ENCODE measurements at regions not wholly inside any gene's neighbourhood (a gene's known extent, or its start where the extent isn't known, plus 50 kb on each side); places are given as distances from the start of the nearest gene placed in this dataset.
"Not testable (repeated sequence)": the region's sequence is repeated elsewhere in the genome, so short reads cannot be mapped to it uniquely, and the experiment has no call there.

- no peak for DNase-seq (ENCODE audit: low read depth)
These were observed 486.4 kb upstream of the KIF2B start for GRCh38 chr17:53336281-53336680.

DNA sequence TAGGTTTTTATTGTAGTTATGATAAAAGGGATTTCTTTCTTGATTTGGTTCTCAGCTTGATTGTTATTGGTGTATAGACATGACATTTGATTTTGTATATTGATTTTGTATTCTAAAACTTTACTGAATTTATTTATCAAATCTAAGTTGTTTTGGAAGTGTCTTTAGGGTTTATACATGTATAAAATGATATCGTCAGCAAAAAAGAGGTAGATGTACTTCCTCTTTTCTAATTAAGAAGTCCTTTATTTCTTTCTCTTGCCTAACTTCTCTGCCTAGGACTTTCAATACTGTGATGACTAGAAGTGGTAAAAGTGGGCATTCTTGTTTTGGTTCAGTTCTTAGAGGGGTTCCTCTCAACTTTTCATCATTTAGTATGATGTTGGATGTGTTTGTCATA is 487.3 kb upstream of the KIF2B start:
- no peak for DNase-seq (ENCODE audit: low read depth)

- DNase-seq (ENCODE audit: low read depth): no peak
These were observed 492.0 kb upstream of the KIF2B start for GRCh38 chr17:53330756-53331155.

DNA sequence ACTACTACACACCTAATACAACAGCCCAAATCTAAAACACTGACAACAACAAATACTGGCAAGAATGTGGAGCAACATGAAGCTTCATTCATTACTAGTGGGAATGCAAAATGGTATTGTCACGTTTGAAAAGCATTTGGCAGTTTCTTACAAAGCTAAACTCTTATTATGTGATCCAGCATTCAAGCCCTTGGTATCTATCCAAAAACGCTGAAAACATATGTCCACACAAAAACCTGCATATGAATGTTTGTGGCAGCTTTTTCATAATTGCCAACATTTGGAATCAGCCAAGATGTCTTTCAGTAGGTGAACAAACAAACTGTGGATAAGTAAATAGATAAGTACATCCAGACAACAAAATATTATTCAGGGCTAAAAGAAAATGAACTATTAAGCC is 501.1 kb upstream of the KIF2B start:
- DNase-seq (ENCODE audit: low read depth): no peak

DNA sequence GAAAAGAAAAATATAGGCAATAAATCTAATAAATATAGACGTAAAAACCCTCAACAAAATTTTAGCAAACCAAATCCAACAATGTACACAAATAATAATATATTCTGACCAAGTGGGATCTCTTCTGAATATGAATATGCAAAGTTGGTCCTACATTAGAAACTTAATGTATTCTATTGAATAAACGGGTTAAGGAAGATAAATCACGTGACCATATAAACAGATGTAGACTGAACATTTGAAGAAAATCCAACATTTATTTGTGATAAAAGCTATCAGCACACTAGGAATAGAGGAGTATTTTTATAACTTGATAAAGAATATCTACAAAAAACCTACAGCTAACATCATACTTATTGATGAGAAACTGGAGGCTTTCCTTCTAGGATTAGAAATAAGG is 502.8 kb upstream of the KIF2B start:
- no peak for DNase-seq (ENCODE audit: low read depth)

DNA sequence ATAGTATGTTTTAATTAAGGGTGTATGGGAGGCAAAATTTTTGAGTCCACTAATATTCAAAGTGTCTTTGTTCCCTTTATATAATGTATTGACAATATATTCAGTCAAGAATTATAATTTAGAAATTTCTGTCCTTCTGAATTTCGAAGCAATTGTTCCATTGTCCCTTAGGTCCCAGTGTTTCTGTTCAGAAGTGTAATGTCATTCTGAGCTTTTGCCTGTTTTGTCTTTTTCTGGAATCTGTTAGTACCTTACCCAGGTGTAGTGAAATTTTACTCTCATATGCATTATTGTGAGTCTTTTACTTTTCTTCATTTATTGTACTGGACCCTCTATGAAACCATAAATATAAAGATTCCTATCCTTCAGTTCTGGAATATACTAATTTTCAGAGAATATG is 505.7 kb upstream of the KIF2B start:
- no peak for DNase-seq (ENCODE audit: low read depth)

GRCh38 chr17:53316073-53316472 is 506.7 kb upstream of the KIF2B start:
- no peak for DNase-seq (ENCODE audit: low read depth)

DNA sequence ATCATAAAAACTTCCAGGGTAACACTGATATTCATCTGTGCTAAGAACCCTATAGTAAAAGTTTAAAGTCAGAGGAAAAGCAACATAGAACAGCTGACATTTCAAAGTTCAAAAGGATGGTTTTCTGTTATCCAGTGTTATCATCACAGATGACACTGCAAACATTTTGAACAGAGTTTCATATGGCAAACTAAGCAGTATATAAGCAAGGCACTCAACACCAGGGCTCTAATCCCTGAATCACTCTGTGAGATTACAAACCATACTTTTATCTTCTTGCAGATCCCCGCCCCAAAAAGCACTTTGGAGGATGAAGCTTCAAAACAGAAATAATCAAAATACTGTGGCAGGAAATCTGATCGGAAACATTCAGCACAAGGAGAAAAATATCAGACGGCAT is 508.2 kb upstream of the KIF2B start:
- DNase-seq (ENCODE audit: low read depth): no peak

- DNase-seq (ENCODE audit: low read depth): no peak
These were observed 509.0 kb upstream of the KIF2B start for GRCh38 chr17:53313746-53314145.

GRCh38 chr17:53278466-53278865 is 544.3 kb upstream of the KIF2B start:
- no peak for DNase-seq (ENCODE audit: low read depth)

DNA sequence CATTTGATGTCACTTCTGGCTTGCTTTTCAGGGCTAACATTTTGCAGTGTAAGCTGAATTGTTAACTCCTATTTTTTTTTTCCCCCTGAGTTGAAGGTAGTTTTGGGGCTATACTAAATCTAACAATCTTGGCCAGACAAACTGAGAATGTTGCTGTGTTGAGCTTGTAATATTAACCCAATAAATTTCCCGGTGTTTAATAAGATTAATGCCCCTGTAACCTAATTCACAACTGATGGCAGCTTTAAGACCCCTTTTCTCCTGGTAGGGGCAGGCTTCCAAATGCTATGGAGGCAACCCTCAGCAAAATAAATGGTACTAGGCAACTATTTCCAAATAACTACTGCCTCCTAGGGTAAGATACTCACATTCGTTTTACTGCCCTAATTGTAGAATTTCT is 549.6 kb upstream of the KIF2B start:
- no peak for DNase-seq (ENCODE audit: low read depth)

DNA sequence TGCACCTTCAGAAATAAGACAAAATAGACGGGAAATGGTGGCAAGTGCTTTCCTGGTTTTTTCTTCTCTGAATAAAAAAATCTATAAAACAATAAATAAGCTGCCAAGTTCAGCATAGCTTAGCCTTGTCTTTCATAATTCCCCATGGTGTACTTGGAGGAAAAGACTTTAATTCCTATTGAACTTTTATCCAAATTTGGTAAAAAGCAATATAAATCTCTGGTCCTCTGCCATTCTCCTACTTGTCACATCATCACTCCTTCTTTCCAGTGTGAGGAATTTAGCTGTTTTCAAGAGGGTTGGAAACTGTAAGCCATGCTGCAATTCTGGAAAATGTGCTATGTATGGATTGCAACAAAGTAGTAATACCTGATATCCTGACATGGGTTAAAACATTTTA is 551.8 kb upstream of the KIF2B start:
- DNase-seq (ENCODE audit: low read depth): no peak

DNA sequence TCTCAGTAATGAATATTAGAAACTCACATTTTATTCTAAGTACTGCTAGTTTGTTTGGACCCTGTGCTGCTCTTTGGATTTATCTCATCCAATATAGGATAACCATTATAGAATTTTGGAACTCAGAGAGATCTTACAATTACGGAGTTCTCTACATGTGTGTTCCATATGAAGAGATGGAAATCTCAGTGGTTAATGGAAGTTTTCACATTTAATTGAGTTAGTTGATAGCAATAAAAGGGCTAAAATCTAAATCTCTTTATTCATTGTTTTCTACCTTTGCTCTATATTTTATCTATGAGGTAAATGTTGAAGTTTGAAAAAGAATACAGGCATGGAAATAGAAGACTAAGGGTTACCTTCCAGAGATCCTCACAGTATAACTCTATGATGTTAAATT is 558.0 kb upstream of the KIF2B start:
- no peak for DNase-seq (ENCODE audit: low read depth)

DNA sequence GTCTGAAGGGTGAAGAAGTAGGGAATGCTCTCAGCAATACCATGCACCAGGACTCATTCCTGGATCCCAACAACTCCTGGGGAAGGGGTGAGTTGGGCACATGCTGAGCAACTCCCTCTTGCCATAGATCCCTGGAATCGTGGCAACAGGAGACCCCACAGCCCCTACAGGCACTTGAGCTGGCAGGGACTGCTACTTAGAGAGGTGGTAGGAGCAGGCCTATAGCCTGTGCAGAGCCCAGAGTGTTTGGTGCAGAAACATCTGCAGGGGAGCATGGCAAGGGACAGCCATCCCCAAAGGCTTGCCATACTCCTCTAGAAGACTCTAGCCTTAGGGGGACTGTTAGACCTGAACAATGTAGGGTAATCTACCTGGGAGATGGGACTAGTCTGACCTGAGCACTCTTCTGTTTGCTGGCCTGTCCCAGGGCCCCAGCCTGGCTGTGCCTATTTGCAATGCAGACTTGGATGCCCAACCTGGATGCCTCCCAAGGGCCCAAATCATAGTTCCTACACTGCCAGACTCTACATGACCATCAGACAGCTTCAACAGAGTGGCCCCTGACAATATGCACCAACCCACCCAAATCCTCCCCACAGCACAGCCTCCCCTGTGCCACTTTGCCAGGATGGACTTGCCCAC is 568.6 kb upstream of the KIF2B start:
- DNase-seq (ENCODE audit: low read depth): no peak

GRCh38 chr17:53249036-53249435 is 573.7 kb upstream of the KIF2B start:
- DNase-seq (ENCODE audit: low read depth): no peak

GRCh38 chr17:53234138-53234537 is 588.6 kb upstream of the KIF2B start:
- DNase-seq (ENCODE audit: low read depth): no peak

- no peak for DNase-seq (ENCODE audit: low read depth)
These were observed 595.2 kb upstream of the KIF2B start for GRCh38 chr17:53227514-53227913.

GRCh38 chr17:53227111-53227510 is 595.6 kb upstream of the KIF2B start:
- no peak for DNase-seq (ENCODE audit: low read depth)

DNA sequence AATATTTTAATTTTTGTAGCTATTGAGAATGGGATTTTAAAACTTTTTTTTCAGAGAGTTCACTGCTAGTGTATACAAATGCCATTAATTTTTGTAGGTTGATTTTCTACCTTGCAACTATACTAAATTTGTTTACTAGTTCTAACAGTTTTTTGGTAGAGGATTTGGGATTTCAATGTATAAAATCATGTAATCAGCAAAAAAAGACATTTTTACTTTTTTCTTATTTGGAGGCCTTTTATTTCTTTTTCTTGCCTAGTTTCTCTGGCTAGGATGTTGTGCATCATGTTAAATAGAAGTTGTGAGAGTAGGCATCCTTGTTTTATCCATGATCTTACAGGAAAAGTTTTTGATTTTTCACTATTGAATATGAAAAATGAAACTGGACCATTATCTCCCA is 602.9 kb upstream of the KIF2B start:
- no peak for DNase-seq (ENCODE audit: low read depth)

- DNase-seq (ENCODE audit: low read depth): no peak
These were observed 604.0 kb upstream of the KIF2B start for GRCh38 chr17:53218723-53219122.

DNA sequence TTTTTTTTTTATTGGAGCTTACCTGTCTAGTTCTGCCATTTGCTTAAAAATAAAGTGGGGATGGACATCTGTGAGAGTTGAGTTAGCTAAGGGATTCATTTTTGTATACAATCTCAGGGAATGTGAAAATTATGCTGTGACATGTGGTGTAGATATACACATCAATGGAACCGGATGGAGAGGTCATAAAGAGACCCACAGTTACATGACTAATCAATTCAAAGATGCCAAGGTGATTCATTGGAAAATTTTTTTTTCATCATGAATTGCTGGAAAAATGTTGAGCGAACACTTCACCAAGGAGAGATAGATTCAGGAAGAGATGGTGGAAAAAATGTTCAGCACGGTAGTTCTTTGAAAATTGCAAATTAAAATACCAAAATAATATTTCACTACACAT is 605.4 kb upstream of the KIF2B start:
- DNase-seq (ENCODE audit: low read depth): no peak

- DNase-seq (ENCODE audit: low read depth): not testable (repeated sequence)
These were observed 613.8 kb upstream of the KIF2B start for GRCh38 chr17:53208935-53209334.

DNA sequence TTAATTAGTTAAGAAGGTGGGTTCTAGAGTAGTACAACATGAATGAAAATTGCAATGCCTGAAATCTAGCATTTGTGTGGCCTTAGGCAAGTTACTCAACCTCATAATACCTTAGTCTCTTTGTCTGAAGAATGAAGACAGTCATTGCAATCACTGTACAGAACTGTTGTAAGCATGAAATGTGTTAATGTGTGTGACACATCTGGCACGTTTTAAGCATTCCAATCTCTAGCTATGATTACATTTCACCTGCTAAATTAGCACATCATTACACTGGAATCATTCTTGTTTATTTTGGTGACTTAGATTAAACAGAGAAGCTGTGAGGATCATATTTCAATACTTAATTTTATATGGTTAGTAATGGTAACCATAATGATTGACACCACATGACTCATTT is 629.7 kb upstream of the KIF2B start:
- DNase-seq (ENCODE audit: low read depth): no peak

DNA sequence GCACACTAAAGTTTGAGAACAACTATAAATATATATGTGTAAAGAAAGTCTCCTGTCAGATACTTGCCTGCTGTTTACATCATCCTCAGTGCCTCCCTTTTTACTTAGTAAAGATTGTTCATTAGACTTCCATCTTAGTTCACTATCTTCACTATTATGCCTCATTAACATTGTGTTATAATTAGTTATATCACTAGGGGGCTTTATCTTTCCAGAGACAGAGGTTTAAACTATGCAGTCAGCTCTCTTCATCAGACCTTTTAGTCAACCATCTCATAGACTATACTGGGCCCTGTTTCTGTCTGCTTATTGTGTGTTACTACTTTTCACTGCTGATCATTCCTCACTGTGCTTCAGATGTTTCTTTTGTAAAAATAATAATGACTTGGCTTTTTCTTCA is 630.8 kb upstream of the KIF2B start:
- no peak for DNase-seq (ENCODE audit: low read depth)

All from myocyte (in vitro differentiated cells).